ENCODE measurements at regions not wholly inside any gene's neighbourhood (a gene's known extent, or its start where the extent isn't known, plus 50 kb on each side); places are given as distances from the start of the nearest gene placed in this dataset.

DNA sequence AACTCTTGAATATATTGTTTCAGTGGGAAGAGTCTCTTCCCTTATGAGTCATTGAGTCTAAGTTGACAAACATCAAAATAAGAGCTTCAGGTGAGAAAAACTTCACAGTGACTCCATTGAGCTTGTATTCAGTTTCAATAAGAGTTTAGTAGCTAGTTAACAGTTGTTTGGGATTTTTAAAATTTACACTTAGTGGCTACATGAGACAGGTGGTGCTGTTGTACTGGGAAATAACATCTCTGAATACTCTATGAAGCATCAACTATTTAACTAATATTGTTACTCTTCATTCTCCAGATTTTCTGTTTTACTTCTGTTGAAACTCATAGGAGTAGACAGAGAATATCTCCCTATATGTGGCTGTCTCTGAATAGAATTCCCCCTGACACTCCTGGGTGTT, 1609.1 kb downstream of the C4orf33 start:
- ChIA-PET POLR2A (no interaction called here), CTCF (no interaction called here)
- TF ChIP-seq, protein P1, sequence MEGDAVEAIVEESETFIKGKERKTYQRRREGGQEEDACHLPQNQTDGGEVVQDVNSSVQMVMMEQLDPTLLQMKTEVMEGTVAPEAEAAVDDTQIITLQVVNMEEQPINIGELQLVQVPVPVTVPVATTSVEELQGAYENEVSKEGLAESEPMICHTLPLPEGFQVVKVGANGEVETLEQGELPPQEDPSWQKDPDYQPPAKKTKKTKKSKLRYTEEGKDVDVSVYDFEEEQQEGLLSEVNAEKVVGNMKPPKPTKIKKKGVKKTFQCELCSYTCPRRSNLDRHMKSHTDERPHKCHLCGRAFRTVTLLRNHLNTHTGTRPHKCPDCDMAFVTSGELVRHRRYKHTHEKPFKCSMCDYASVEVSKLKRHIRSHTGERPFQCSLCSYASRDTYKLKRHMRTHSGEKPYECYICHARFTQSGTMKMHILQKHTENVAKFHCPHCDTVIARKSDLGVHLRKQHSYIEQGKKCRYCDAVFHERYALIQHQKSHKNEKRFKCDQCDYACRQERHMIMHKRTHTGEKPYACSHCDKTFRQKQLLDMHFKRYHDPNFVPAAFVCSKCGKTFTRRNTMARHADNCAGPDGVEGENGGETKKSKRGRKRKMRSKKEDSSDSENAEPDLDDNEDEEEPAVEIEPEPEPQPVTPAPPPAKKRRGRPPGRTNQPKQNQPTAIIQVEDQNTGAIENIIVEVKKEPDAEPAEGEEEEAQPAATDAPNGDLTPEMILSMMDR (IDR thresholded peaks at IDR 0.05; ENCODE audit: insufficient read depth in 1 of 2, low read depth in 1 of 2, low read length in 1 of 2, severe bottlenecking in 1 of 2, unreplicated experiment in 1 of 2), result no peak
- no peak for DNase-seq
- H3K27me3 Mint-ChIP-seq (ENCODE audit: insufficient read depth, unreplicated experiment), result no peaks in the 10 kb centered on the region
- no peaks in the 10 kb centered on the region for H3K4me1 Mint-ChIP-seq (ENCODE audit: low read depth, unreplicated experiment)
- Histone ChIP-seq H3K9me3 (no peaks in the 10 kb centered on the region), H3K36me3 (ENCODE audit: control insufficient read depth, insufficient read depth, low read length) (no peaks in the 10 kb centered on the region), H3K27me3 (replicated peaks; ENCODE audit: control insufficient read depth, insufficient read depth, low read length) (no peaks in the 10 kb centered on the region), H3K4me1 (no peaks in the 10 kb centered on the region), H3K4me3 (ENCODE audit: low read depth, low read length) (no peak overlapping the region)
- no peaks in the 10 kb centered on the region for H3K36me3 Mint-ChIP-seq (ENCODE audit: insufficient read depth, unreplicated experiment)
- intact Hi-C loops (cut with micrococcal nuclease; ENCODE audit: unreplicated experiment), result no loop called here
- H3K4me3 Mint-ChIP-seq (ENCODE audit: unreplicated experiment), result no peak overlapping the region
- no peaks in the 10 kb centered on the region for H3K9me3 Mint-ChIP-seq (ENCODE audit: unreplicated experiment)
- no peak overlapping the region for H3K27ac Mint-ChIP-seq (ENCODE audit: unreplicated experiment)
- no TSS peak for BruUV-seq (replicated peaks)

DNA sequence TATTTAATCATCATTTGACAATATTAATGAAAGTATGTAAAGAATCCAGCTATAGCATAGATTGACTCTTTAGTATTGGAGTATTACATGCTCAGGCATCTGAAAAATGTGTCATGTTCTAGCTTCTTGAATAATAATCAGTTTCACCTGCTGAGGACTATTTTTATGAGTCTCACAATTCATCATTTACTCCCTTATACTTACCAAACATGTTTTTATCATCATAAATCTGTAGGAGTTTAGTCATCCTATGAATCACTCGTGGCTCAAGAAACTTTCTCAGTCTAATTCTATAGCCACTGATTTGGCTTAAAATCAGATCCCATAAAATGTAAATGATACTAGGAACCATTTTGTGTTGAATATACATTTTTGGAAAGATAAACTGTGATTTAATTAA, 1616.1 kb downstream of the C4orf33 start:
- H3K27ac Mint-ChIP-seq (ENCODE audit: unreplicated experiment), result no peak overlapping the region
- H3K27me3 Mint-ChIP-seq (ENCODE audit: insufficient read depth, unreplicated experiment), result no peaks in the 10 kb centered on the region
- Histone ChIP-seq H3K27me3 (replicated peaks; ENCODE audit: control insufficient read depth, insufficient read depth, low read length) (no peaks in the 10 kb centered on the region), H3K4me1 (no peaks in the 10 kb centered on the region), H3K4me3 (ENCODE audit: low read depth, low read length) (no peak overlapping the region), H3K36me3 (ENCODE audit: control insufficient read depth, insufficient read depth, low read length) (no peaks in the 10 kb centered on the region), H3K9me3 (no peaks in the 10 kb centered on the region)
- no peaks in the 10 kb centered on the region for H3K36me3 Mint-ChIP-seq (ENCODE audit: insufficient read depth, unreplicated experiment)
- H3K9me3 Mint-ChIP-seq (ENCODE audit: unreplicated experiment), result no peaks in the 10 kb centered on the region
- no peak overlapping the region for H3K4me3 Mint-ChIP-seq (ENCODE audit: unreplicated experiment)
- no peaks in the 10 kb centered on the region for H3K4me1 Mint-ChIP-seq (ENCODE audit: low read depth, unreplicated experiment)
- intact Hi-C loops (cut with micrococcal nuclease; ENCODE audit: unreplicated experiment), result no loop called here
- DNase-seq, result no peak
- TF ChIP-seq, protein P1 (IDR thresholded peaks at IDR 0.05; ENCODE audit: insufficient read depth in 1 of 2, low read depth in 1 of 2, low read length in 1 of 2, severe bottlenecking in 1 of 2, unreplicated experiment in 1 of 2), result no peak
- ChIA-PET POLR2A (no interaction called here), CTCF (no interaction called here)
- no TSS peak for BruUV-seq (replicated peaks)

DNA sequence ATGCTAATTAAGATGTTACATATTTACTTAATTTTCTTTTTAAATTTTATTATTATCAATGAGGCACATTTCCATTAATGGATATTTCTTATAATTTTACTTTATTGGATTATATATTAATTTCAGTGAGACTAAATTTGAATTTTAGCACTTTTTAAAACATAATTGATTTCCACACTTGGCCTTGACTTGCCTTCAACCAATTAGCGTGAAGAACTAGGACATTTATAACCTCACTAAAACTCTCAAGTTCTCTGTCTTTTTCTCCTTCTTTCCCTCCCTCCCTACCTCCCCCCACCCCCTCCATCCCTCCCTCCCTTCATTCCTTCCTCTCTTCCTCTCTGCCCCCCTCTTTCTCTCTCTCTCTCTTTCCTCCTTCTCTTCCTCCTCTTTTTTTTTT, 1618.1 kb downstream of the C4orf33 start:
- H3K36me3 Mint-ChIP-seq (ENCODE audit: insufficient read depth, unreplicated experiment), result no peaks in the 10 kb centered on the region
- no peaks in the 10 kb centered on the region for H3K4me1 Mint-ChIP-seq (ENCODE audit: low read depth, unreplicated experiment)
- H3K4me3 Mint-ChIP-seq (ENCODE audit: unreplicated experiment), result no peak overlapping the region
- no peaks in the 10 kb centered on the region for H3K9me3 ChIP-seq
- no peaks in the 10 kb centered on the region for H3K36me3 ChIP-seq (ENCODE audit: control insufficient read depth, insufficient read depth, low read length)
- no peak overlapping the region for H3K4me3 ChIP-seq (ENCODE audit: low read depth, low read length)
- no peaks in the 10 kb centered on the region for H3K4me1 ChIP-seq
- no peaks in the 10 kb centered on the region for H3K27me3 ChIP-seq (replicated peaks; ENCODE audit: control insufficient read depth, insufficient read depth, low read length)
- no peaks in the 10 kb centered on the region for H3K27me3 Mint-ChIP-seq (ENCODE audit: insufficient read depth, unreplicated experiment)
- intact Hi-C loops (cut with micrococcal nuclease; ENCODE audit: unreplicated experiment), result no loop called here
- no peaks in the 10 kb centered on the region for H3K9me3 Mint-ChIP-seq (ENCODE audit: unreplicated experiment)
- CTCF ChIA-PET, result no interaction called here
- no peak overlapping the region for H3K27ac Mint-ChIP-seq (ENCODE audit: unreplicated experiment)
- TF ChIP-seq, protein P1 (IDR thresholded peaks at IDR 0.05; ENCODE audit: insufficient read depth in 1 of 2, low read depth in 1 of 2, low read length in 1 of 2, severe bottlenecking in 1 of 2, unreplicated experiment in 1 of 2), result no peak
- BruUV-seq (replicated peaks), result no TSS peak
- no peak for DNase-seq
- POLR2A ChIA-PET, result no interaction called here

Data from Caco-2 (cell line).